GM12874 (cell line): ENCODE measurements at regions not wholly inside any gene's neighbourhood (a gene's known extent, or its start where the extent isn't known, plus 50 kb on each side); places are given as distances from the start of the nearest gene placed in this dataset.

ENCODE experiments used
- TF ChIP-seq, protein P1 (sequence below): IDR thresholded peaks from 2 replicates; pipeline ENCODE4 v1.5.1; 2011; ENCODE audit warnings: low read depth, mild to moderate bottlenecking, control low read depth, low read length, moderate library complexity; ENCODE audit not compliant: insufficient read depth

DNA sequence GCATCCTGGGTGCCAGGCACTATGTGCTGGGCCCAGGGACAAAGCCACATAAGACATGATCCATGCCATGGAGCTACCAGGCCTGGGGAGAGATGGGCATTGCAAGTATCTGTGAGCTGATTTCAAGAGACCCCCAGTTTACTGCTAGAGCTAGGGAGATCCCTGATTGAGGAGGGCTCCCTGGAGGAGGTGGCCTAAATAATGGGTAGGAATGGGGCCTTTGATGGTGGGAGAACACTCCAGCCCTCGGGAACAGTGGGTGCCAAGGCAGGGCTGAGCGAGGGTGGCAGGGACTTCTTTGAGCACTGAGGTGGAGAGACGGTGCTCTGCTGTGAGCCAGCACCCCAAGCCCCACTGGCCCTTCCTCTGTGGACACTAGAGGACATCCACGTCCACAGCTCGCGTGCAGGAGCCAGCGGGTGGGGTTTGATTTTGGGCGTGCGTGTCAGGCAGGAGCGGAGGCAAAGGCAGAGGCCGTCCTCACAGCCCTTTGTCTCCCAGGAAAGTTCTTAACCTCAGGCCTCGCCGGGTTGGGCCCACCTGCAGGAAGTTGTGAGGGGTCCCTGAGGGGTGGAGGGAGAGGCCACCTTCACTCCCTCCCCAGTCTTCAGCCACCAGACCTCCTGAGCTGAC is 52.9 kb upstream of the PPARA start:
- TF ChIP-seq, protein P1, sequence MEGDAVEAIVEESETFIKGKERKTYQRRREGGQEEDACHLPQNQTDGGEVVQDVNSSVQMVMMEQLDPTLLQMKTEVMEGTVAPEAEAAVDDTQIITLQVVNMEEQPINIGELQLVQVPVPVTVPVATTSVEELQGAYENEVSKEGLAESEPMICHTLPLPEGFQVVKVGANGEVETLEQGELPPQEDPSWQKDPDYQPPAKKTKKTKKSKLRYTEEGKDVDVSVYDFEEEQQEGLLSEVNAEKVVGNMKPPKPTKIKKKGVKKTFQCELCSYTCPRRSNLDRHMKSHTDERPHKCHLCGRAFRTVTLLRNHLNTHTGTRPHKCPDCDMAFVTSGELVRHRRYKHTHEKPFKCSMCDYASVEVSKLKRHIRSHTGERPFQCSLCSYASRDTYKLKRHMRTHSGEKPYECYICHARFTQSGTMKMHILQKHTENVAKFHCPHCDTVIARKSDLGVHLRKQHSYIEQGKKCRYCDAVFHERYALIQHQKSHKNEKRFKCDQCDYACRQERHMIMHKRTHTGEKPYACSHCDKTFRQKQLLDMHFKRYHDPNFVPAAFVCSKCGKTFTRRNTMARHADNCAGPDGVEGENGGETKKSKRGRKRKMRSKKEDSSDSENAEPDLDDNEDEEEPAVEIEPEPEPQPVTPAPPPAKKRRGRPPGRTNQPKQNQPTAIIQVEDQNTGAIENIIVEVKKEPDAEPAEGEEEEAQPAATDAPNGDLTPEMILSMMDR, result no peak

GRCh38 chr22:46098525-46099475 is 51.5 kb upstream of the PPARA start:
- TF ChIP-seq, protein P1, result no peak

GRCh38 chr22:46099740-46100139 is 50.6 kb upstream of the PPARA start:
- TF ChIP-seq, protein P1, result no peak

DNA sequence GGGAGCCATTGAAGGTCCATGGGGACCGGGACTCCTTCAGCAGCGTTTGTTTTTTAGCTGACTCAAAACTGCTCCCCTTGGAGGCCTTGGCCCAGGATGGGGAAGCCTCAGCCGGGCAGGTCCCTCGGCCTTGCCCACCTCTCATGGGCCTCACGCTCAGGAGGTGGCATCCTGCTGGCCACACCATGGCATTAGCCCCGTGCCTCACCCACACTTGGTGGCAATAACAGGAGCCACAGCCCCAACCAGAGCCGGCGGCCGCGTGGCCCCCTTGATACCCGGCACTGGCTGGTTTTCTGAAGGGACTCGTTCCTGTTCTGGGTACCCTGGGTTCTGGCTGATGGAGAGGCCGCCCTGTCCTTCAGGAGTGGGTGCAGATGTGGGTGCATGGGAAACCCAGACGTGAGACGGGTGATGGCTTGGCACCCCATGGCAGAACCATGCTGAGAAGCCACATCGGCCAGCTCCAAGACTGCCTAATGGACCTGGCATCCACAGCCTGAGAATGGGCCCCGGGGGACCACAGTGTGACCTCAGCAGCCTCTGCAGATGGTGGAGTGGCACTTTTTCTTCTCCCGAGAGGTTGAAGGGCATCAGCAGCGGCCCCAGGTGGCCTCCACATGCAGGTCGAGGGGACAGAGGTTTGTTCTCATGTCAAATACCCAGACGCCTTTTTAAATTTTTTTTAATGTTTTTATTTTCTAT is 49.8 kb upstream of the PPARA start:
- TF ChIP-seq, protein P1, result no peak
